HepG2 (cell line): ENCODE measurements at regions not wholly inside any gene's neighbourhood (a gene's known extent, or its start where the extent isn't known, plus 50 kb on each side); places are given as distances from the start of the nearest gene placed in this dataset.

ENCODE experiments used
- ATAC-seq: fragments of 200-7000 bp; cut with Tn5 transposase; 3 replicates; pipeline ENCODE4 v1.9.1; 2020; ENCODE audit warnings: mild to moderate bottlenecking, moderate library complexity
- BruUV-seq: library from RNA; stranded (reverse); fragments of 400-500 nt; replicated peaks from 2 replicates; lab custom pipeline; 2021; lab: Mats Ljungman, UMichigan
- CTCF ChIA-PET: fragments of 300-600 bp; formaldehyde crosslinking; extraction: SDS; loops from one replicate; lab custom pipeline; 2021; ENCODE audit warnings: low total read pairs, inconsistent platforms, low intra/inter-chr PET ratio; lab: Yijun Ruan, JAX
- POLR2A ChIA-PET: fragments of 350-600 bp; sonication (Branson Sonifier 250); formaldehyde crosslinking; loops from one replicate; lab custom pipeline; 2020; ENCODE audit warnings: antibody characterized with exemption, inconsistent platforms; lab: Yijun Ruan, JAX
- DNase-seq: peaks from one replicate; pipeline ENCODE4 v3.0.0-alpha.2; 2015; ENCODE audit warnings: low spot score
- FAIRE-seq: peaks from 3 replicates; lab custom pipeline; 2011; peaks lifted over from hg19 to GRCh38; lab: Jason Lieb, UNC
- H2AFZ ChIP-seq: one replicate; pipeline ENCODE4 v1.6.1; 2011; ENCODE audit warnings: low read length, inconsistent platforms
- H3K27ac ChIP-seq: fragments of 300-600 bp; 3 replicates; pipeline ENCODE4 v1.8.0; 2011; ENCODE audit warnings: mixed run types, mild to moderate bottlenecking, mixed read lengths, low read length, inconsistent platforms; ENCODE audit not compliant: insufficient read depth; ENCODE audit errors: extremely low read length
- H3K27me3 ChIP-seq, 2 experiments: fragments of 200-600 bp in 1 of 2; 2 replicates in 1 of 2; 3 replicates in 1 of 2; pipeline versions ENCODE4 v1.6.0 to v1.8.0; 2011; ENCODE audit warnings: low read length in 2 of 2, mild to moderate bottlenecking in 2 of 2, moderate library complexity in 2 of 2, inconsistent platforms in 1 of 2; ENCODE audit not compliant: insufficient read depth in 2 of 2, control insufficient read depth in 1 of 2
- H3K36me3 ChIP-seq, 2 experiments: fragments of 200-600 bp in 1 of 2; replicated peaks in 1 of 2; 2 replicates in 1 of 2; 3 replicates in 1 of 2; pipeline versions ENCODE4 v1.5.1 to v1.8.0; 2011; ENCODE audit warnings: low read length in 2 of 2, inconsistent platforms in 1 of 2; ENCODE audit not compliant: insufficient read depth in 2 of 2, control insufficient read depth in 1 of 2
- H3K4me1 ChIP-seq: 2 replicates; pipeline ENCODE4 v1.5.1; 2012; ENCODE audit warnings: low read length, inconsistent platforms; ENCODE audit not compliant: insufficient read depth
- H3K4me2 ChIP-seq: 2 replicates; pipeline ENCODE4 v1.6.0; 2011; ENCODE audit warnings: low read depth, low read length, inconsistent platforms
- H3K4me3 ChIP-seq, 3 experiments: fragments of 200-600 bp in 1 of 3; sonication (generic), shearing (Covaris generic) in 1 of 3; replicated peaks in 1 of 3; 2 replicates each; pipeline ENCODE4 v1.5.1; 2011 to 2016; ENCODE audit warnings: low read length in 3 of 3, inconsistent platforms in 2 of 3, low read depth in 2 of 3, mild to moderate bottlenecking in 2 of 3, control low read depth in 1 of 3, mixed read lengths in 1 of 3; ENCODE audit not compliant: insufficient read depth in 1 of 3
- H3K79me2 ChIP-seq: one replicate; pipeline ENCODE4 v1.6.1; 2011; ENCODE audit warnings: low read length, inconsistent platforms; ENCODE audit not compliant: insufficient read depth
- H3K9ac ChIP-seq: 2 replicates; pipeline ENCODE4 v1.6.0; 2011; ENCODE audit warnings: mild to moderate bottlenecking, low read depth, low read length, inconsistent platforms; ENCODE audit not compliant: insufficient read depth
- H3K9me3 ChIP-seq: 2 replicates; pipeline ENCODE4 v1.5.1; 2012; ENCODE audit warnings: mild to moderate bottlenecking, low read length
- H4K20me1 ChIP-seq: 2 replicates; pipeline ENCODE4 v1.6.0; 2011; ENCODE audit warnings: inconsistent platforms, mild to moderate bottlenecking, low read length, moderate library complexity; ENCODE audit not compliant: insufficient read depth
- IKZF1 ChIP-seq: fragments of 450-650 bp; IDR thresholded peaks from 2 replicates; pipeline ENCODE4 v1.7.1; 2016
- JUND ChIP-seq: sonication (generic); formaldehyde crosslinking; IDR thresholded peaks from 2 replicates; pipeline ENCODE4 v1.8.0; 2022; ENCODE audit warnings: mild to moderate bottlenecking, missing genetic modification reagents
- NAIF1 ChIP-seq: sonication (generic); formaldehyde crosslinking; IDR thresholded peaks from 2 replicates; pipeline ENCODE4 v1.5.0; 2020; ENCODE audit warnings: mild to moderate bottlenecking, missing genetic modification reagents, borderline replicate concordance
- TCF7L2 ChIP-seq: IDR thresholded peaks from 2 replicates; pipeline ENCODE4 v1.6.1; 2011; ENCODE audit warnings: mild to moderate bottlenecking, low read depth, low read length, moderate library complexity
- ZNF513 ChIP-seq: sonication (generic); formaldehyde crosslinking; conservative IDR thresholded peaks from 2 replicates; pipeline ENCODE4 v1.5.0; 2020; ENCODE audit warnings: missing genetic modification reagents
- ZNF616 ChIP-seq: sonication (generic); formaldehyde crosslinking; IDR thresholded peaks from 2 replicates; pipeline ENCODE4 v1.5.0; 2020; ENCODE audit warnings: low read depth, mild to moderate bottlenecking, missing genetic modification reagents
- ZNF746 ChIP-seq: sonication (generic); formaldehyde crosslinking; IDR thresholded peaks from 2 replicates; pipeline ENCODE4 v1.8.0; 2022; ENCODE audit warnings: mild to moderate bottlenecking, missing genetic modification reagents
- WGBS: methylation state at CpG from one replicate; pipeline ENCODE4 v1.1.6; 2017; ENCODE audit warnings: low lambda C conversion rate; 5-methylcytosine and 5-hydroxymethylcytosine counted together
- in situ Hi-C: cut with HindIII; loops from 2 replicates; pipeline ENCODE4 v1.10.0; 2017; ENCODE audit warnings: low pct_unique_long_range_greater_than_20kb; ENCODE audit not compliant: extremely low pct_ligation_motif_present
- intact Hi-C: fragments of 100-400 bp; cut with micrococcal nuclease; formaldehyde crosslinking; loops from one replicate; pipeline ENCODE4 v1.10.0; 2022; ENCODE audit not compliant: unreplicated experiment
- TF ChIP-seq, protein P1 (sequence below): sonication (generic); formaldehyde crosslinking; IDR thresholded peaks from 2 replicates; pipeline ENCODE4 v1.4.0; 2020; ENCODE audit warnings: missing genetic modification reagents, borderline replicate concordance

GRCh38 chr6:140182821-140183220 lies 808.4 kb upstream of the CITED2 start:
- no peak overlapping the region for H3K9ac ChIP-seq
- no peak overlapping the region for H3K27ac ChIP-seq
- ChIA-PET POLR2A (no interaction called here), CTCF (no interaction called here)
- no peaks in the 10 kb centered on the region for H3K79me2 ChIP-seq
- no peak for ATAC-seq
- no peaks in the 10 kb centered on the region for H3K4me1 ChIP-seq
- H4K20me1 ChIP-seq, result no peaks in the 10 kb centered on the region
- DNase-seq, result no peak
- FAIRE-seq, result no peak
- no peak overlapping the region for H3K4me3 ChIP-seq
- TF ChIP-seq IKZF1 (no peak), TCF7L2 (no peak), JUND (no peak), ZNF616 (CRISPR knock-in tag) (no peak), ZNF513 (CRISPR knock-in tag) (no peak), ZNF746 (CRISPR knock-in tag) (no peak), NAIF1 (CRISPR knock-in tag) (no peak)
- TF ChIP-seq, protein P1, sequence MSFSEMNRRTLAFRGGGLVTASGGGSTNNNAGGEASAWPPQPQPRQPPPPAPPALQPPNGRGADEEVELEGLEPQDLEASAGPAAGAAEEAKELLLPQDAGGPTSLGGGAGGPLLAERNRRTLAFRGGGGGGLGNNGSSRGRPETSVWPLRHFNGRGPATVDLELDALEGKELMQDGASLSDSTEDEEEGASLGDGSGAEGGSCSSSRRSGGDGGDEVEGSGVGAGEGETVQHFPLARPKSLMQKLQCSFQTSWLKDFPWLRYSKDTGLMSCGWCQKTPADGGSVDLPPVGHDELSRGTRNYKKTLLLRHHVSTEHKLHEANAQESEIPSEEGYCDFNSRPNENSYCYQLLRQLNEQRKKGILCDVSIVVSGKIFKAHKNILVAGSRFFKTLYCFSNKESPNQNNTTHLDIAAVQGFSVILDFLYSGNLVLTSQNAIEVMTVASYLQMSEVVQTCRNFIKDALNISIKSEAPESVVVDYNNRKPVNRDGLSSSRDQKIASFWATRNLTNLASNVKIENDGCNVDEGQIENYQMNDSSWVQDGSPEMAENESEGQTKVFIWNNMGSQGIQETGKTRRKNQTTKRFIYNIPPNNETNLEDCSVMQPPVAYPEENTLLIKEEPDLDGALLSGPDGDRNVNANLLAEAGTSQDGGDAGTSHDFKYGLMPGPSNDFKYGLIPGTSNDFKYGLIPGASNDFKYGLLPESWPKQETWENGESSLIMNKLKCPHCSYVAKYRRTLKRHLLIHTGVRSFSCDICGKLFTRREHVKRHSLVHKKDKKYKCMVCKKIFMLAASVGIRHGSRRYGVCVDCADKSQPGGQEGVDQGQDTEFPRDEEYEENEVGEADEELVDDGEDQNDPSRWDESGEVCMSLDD, result no peak
- no peak overlapping the region for H3K4me2 ChIP-seq
- H3K9me3 ChIP-seq, result peaks cover 89% of the 10 kb centered on the region
- in situ Hi-C loops, result no loop called here
- 0% methylated on average over 2 of the region's 2 CpGs for WGBS
- no peaks in the 10 kb centered on the region for H3K27me3 ChIP-seq
- intact Hi-C loops, result no loop called here
- no peaks in the 10 kb centered on the region for H3K36me3 ChIP-seq
- no TSS peak for BruUV-seq
- H2AFZ ChIP-seq, result no peak overlapping the region
